ENCODE measurements at regions not wholly inside any gene's neighbourhood (a gene's known extent, or its start where the extent isn't known, plus 50 kb on each side); places are given as distances from the start of the nearest gene placed in this dataset.

- no peak overlapping the region for H3K27ac ChIP-seq (replicated peaks)
- no peak overlapping the region for H3K4me3 ChIP-seq (replicated peaks; ENCODE audit: insufficient read depth, low read length)
- TF ChIP-seq GABPA (IDR thresholded peaks at IDR 0.05; ENCODE audit: low read depth): no peak
- TF ChIP-seq SPI1 (IDR thresholded peaks at IDR 0.05; ENCODE audit: borderline replicate concordance, low read depth): no peak
- TF ChIP-seq, protein P1, sequence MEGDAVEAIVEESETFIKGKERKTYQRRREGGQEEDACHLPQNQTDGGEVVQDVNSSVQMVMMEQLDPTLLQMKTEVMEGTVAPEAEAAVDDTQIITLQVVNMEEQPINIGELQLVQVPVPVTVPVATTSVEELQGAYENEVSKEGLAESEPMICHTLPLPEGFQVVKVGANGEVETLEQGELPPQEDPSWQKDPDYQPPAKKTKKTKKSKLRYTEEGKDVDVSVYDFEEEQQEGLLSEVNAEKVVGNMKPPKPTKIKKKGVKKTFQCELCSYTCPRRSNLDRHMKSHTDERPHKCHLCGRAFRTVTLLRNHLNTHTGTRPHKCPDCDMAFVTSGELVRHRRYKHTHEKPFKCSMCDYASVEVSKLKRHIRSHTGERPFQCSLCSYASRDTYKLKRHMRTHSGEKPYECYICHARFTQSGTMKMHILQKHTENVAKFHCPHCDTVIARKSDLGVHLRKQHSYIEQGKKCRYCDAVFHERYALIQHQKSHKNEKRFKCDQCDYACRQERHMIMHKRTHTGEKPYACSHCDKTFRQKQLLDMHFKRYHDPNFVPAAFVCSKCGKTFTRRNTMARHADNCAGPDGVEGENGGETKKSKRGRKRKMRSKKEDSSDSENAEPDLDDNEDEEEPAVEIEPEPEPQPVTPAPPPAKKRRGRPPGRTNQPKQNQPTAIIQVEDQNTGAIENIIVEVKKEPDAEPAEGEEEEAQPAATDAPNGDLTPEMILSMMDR (IDR thresholded peaks at IDR 0.05; ENCODE audit: insufficient read depth, low read length): no peak
- TF ChIP-seq POLR2AphosphoS5 (IDR thresholded peaks at IDR 0.05; ENCODE audit: low read depth): no peak
- no peak for TF ChIP-seq REST (IDR thresholded peaks at IDR 0.05; ENCODE audit: insufficient replicate concordance, low read depth)
- H3K27me3 ChIP-seq (ENCODE audit: insufficient read depth, poor library complexity, severe bottlenecking): peaks cover 8% of the 10 kb centered on the region
- DNase-seq (ENCODE audit: low read depth in 1 of 2, low spot score in 1 of 2): no peak
Measured at GRCh38 chr1:38527373-38527966, 332.1 kb downstream of the RRAGC start.

DNA sequence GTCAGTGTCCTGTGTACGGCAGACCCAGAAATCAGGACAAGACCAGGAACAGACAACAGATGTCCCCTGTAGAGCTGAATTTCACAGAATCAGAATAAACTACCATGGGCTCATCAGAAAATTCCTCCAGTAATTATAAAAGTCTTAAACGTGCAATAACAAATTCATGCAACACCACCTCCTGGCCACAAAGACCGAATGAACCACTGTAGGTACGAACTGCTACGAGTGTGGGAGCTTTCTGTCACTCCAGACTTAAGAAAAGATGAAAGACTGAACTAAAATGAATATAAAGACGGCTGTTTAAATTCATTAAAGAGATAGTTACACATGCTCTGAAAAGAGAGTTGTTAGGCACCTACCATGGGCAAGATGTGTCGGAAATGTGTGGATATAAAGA, 333.5 kb downstream of the RRAGC start:
- H3K27me3 ChIP-seq (ENCODE audit: insufficient read depth, poor library complexity, severe bottlenecking): peaks cover 8% of the 10 kb centered on the region
- H3K4me3 ChIP-seq (replicated peaks; ENCODE audit: insufficient read depth, low read length): no peak overlapping the region
- no peak overlapping the region for H3K27ac ChIP-seq (replicated peaks)
- TF ChIP-seq GABPA (IDR thresholded peaks at IDR 0.05; ENCODE audit: low read depth) (no peak), SPI1 (IDR thresholded peaks at IDR 0.05; ENCODE audit: borderline replicate concordance, low read depth) (no peak), POLR2AphosphoS5 (IDR thresholded peaks at IDR 0.05; ENCODE audit: low read depth) (no peak)
- TF ChIP-seq, protein P1 (IDR thresholded peaks at IDR 0.05; ENCODE audit: insufficient read depth, low read length): no peak
- DNase-seq (ENCODE audit: low read depth in 1 of 2, low spot score in 1 of 2): no peak

GRCh38 chr1:38525343-38526043, 334.1 kb downstream of the RRAGC start:
- DNase-seq (ENCODE audit: low read depth in 1 of 2, low spot score in 1 of 2): no peak
- Histone ChIP-seq H3K27me3 (ENCODE audit: insufficient read depth, poor library complexity, severe bottlenecking) (peaks cover 8% of the 10 kb centered on the region), H3K27ac (replicated peaks) (no peak overlapping the region), H3K4me3 (replicated peaks; ENCODE audit: insufficient read depth, low read length) (no peak overlapping the region)
- no peak for TF ChIP-seq GABPA (IDR thresholded peaks at IDR 0.05; ENCODE audit: low read depth)
- TF ChIP-seq SPI1 (IDR thresholded peaks at IDR 0.05; ENCODE audit: borderline replicate concordance, low read depth): no peak
- TF ChIP-seq REST (IDR thresholded peaks at IDR 0.05; ENCODE audit: insufficient replicate concordance, low read depth): no peak
- no peak for TF ChIP-seq POLR2AphosphoS5 (IDR thresholded peaks at IDR 0.05; ENCODE audit: low read depth)
- TF ChIP-seq, protein P1 (IDR thresholded peaks at IDR 0.05; ENCODE audit: insufficient read depth, low read length): no peak

All from HL-60 (cell line).